ENCODE measurements at regions not wholly inside any gene's neighbourhood (a gene's known extent, or its start where the extent isn't known, plus 50 kb on each side); places are given as distances from the start of the nearest gene placed in this dataset.

DNA sequence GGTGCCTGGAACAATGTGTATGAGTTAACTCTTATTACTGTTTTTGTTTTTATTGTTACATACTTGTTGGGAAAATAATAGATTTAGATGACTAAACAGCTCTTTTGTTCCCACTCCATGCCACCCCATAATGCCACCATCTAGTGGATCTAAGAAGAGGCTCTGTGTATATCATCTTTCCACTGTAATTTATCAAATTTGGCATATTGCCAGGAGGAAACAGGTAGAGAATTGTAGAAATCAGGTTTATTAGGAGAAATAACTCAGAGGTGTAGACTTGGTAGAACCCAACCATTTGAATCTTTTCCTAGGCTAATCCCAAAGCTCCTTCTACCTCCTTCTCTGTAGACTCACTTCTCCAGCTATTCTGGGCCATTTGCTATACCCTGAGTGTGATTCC, 150.6 kb downstream of the GATB start:
- TF ChIP-seq, protein P1, sequence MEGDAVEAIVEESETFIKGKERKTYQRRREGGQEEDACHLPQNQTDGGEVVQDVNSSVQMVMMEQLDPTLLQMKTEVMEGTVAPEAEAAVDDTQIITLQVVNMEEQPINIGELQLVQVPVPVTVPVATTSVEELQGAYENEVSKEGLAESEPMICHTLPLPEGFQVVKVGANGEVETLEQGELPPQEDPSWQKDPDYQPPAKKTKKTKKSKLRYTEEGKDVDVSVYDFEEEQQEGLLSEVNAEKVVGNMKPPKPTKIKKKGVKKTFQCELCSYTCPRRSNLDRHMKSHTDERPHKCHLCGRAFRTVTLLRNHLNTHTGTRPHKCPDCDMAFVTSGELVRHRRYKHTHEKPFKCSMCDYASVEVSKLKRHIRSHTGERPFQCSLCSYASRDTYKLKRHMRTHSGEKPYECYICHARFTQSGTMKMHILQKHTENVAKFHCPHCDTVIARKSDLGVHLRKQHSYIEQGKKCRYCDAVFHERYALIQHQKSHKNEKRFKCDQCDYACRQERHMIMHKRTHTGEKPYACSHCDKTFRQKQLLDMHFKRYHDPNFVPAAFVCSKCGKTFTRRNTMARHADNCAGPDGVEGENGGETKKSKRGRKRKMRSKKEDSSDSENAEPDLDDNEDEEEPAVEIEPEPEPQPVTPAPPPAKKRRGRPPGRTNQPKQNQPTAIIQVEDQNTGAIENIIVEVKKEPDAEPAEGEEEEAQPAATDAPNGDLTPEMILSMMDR (IDR thresholded peaks at IDR 0.05; ENCODE audit: insufficient read depth, low read length, poor library complexity, severe bottlenecking): no peak
- no peak for TF ChIP-seq EZH2phosphoT487 (conservative IDR thresholded peaks at IDR 0.05; ENCODE audit: low read length)

All from SU-DHL-6 (cell line).